ENCODE measurements at regions not wholly inside any gene's neighbourhood (a gene's known extent, or its start where the extent isn't known, plus 50 kb on each side); places are given as distances from the start of the nearest gene placed in this dataset.
A peak's percentile ranks its signal among the peaks of the same experiment; 100 is the strongest.

DNA sequence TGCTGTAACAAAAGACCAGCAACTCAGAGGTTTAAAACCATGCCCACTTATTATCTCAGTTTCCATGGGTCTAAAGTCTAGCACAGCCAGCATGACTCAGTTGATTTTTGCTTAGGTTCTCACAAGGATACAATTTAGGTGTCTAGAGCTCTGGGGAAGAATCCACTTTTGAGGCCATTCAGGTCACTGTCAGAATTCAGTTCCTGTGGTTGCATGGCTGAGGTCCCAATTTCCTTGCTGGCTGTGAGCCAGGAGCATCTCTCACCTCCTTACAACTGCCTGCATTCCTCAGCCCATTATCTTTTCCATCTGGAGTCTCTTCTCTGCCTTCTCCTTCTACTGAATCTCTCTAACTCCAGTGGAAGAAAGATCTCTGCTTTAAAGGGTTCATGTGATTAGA is 240.5 kb upstream of the CFAP20DC start:
- TF ChIP-seq, protein P1, sequence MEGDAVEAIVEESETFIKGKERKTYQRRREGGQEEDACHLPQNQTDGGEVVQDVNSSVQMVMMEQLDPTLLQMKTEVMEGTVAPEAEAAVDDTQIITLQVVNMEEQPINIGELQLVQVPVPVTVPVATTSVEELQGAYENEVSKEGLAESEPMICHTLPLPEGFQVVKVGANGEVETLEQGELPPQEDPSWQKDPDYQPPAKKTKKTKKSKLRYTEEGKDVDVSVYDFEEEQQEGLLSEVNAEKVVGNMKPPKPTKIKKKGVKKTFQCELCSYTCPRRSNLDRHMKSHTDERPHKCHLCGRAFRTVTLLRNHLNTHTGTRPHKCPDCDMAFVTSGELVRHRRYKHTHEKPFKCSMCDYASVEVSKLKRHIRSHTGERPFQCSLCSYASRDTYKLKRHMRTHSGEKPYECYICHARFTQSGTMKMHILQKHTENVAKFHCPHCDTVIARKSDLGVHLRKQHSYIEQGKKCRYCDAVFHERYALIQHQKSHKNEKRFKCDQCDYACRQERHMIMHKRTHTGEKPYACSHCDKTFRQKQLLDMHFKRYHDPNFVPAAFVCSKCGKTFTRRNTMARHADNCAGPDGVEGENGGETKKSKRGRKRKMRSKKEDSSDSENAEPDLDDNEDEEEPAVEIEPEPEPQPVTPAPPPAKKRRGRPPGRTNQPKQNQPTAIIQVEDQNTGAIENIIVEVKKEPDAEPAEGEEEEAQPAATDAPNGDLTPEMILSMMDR (IDR thresholded peaks at IDR 0.05): no peak
- no peak for TF ChIP-seq POLR2A (IDR thresholded peaks at IDR 0.05)
- DNase-seq: no peak
- H3K27ac ChIP-seq: no peak overlapping the region
- intact Hi-C loops (cut with DNase I): no loop called here
- H3K9me3 ChIP-seq (replicated peaks in 1 of 3): no peaks in the 10 kb centered on the region
- H3K27me3 ChIP-seq: no peaks in the 10 kb centered on the region
- no peak overlapping the region for H3K4me3 ChIP-seq
- H3K4me1 ChIP-seq (replicated peaks in 1 of 2): no peaks in the 10 kb centered on the region
- H3K36me3 ChIP-seq (replicated peaks in 1 of 2): no peaks in the 10 kb centered on the region

DNA sequence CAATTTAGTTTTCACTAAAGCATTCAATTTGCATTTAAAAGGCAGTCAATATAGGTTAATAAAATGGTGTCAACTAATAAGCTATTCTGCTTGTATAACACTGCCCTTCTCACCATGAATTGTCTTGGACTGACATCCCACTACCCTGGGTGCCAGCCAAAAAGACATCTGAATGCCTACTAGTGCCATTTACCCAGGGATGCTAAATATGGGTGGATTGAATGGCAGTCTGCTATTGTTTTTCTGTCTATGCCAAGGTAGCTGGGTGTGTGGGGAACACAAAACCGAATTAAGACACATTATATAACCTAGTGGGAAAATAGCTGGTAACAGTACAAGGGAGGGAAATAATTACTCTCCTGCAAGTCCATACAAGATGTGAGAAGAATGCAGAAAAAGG is 240.0 kb upstream of the CFAP20DC start:
- TF ChIP-seq, protein P1 (IDR thresholded peaks at IDR 0.05): no peak
- TF ChIP-seq POLR2A (IDR thresholded peaks at IDR 0.05): no peak
- WGBS, 4 donors: 73 to 86% (median 82%) methylated on average over 1 of the region's 1 CpG
- H3K36me3 ChIP-seq (replicated peaks in 1 of 2): no peaks in the 10 kb centered on the region
- intact Hi-C loops (cut with DNase I): no loop called here
- H3K4me3 ChIP-seq: no peak overlapping the region
- no peak for DNase-seq
- H3K9me3 ChIP-seq (replicated peaks in 1 of 3): no peaks in the 10 kb centered on the region
- no peaks in the 10 kb centered on the region for H3K27me3 ChIP-seq
- H3K4me1 ChIP-seq (replicated peaks in 1 of 2): no peaks in the 10 kb centered on the region
- no peak overlapping the region for H3K27ac ChIP-seq

- H3K27ac ChIP-seq: no peak overlapping the region
- intact Hi-C loops (cut with DNase I): no loop called here
- 46 to 51% (median 48%) methylated on average over 3 of the region's 3 CpGs for WGBS, 4 donors
- no peaks in the 10 kb centered on the region for H3K9me3 ChIP-seq (replicated peaks in 1 of 3)
- no peaks in the 10 kb centered on the region for H3K36me3 ChIP-seq (replicated peaks in 1 of 2)
- H3K4me1 ChIP-seq (replicated peaks in 1 of 2): no peaks in the 10 kb centered on the region
- H3K4me3 ChIP-seq: no peak overlapping the region
- no peaks in the 10 kb centered on the region for H3K27me3 ChIP-seq
- TF ChIP-seq, protein P1 (IDR thresholded peaks at IDR 0.05): no peak
- no peak for TF ChIP-seq POLR2A (IDR thresholded peaks at IDR 0.05)
- no peak for DNase-seq
Observed at GRCh38 chr3:59288951-59289350, 239.1 kb upstream of the CFAP20DC start.

DNA sequence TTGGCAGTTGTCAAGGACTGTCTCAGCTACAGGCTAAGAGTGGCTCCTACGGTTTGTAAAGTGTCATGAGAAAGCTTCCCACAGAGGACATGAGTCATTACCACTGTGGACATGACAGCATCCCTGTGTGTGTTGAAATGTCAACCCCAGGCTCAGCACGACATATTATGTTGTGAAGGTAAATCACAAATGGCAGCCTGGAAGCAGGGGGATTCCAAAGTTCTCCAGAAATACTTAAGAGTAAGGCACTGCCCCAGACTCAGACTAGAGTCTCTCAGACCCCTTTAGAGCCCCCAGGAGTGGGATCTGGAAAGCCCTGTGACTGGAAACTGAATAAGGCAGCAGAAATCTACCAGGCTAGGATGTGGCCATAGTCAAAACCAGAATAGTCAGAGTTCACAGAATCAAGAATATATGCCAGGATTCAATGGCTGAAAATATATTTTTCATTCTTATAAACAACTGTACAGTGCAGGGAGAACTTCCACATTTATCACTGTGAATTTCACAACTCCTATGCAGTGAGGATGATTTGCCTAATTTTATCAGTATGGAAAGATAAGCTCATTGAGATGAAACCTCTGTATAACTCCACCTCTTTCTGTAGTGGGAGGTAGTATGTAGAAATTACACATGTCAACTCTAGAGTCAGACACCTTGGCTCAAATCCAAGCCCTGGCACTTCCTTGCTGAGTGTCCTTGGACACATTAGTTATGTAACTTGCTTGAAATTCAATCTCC is 237.1 kb upstream of the CFAP20DC start:
- DNase-seq: peak; percentile 23 to 70 (median 35)
- H3K9me3 ChIP-seq (replicated peaks in 1 of 3): no peaks in the 10 kb centered on the region
- no peaks in the 10 kb centered on the region for H3K4me1 ChIP-seq (replicated peaks in 1 of 2)
- no peaks in the 10 kb centered on the region for H3K36me3 ChIP-seq (replicated peaks in 1 of 2)
- no peaks in the 10 kb centered on the region for H3K27me3 ChIP-seq
- 8 to 39% (median 34%) methylated on average over 2 of the region's 2 CpGs for WGBS, 4 donors
- TF ChIP-seq, protein P1 (IDR thresholded peaks at IDR 0.05): no peak
- TF ChIP-seq POLR2A (IDR thresholded peaks at IDR 0.05): no peak
- intact Hi-C loops (cut with DNase I): no loop called here
- no peak overlapping the region for H3K27ac ChIP-seq
- no peak overlapping the region for H3K4me3 ChIP-seq
